C4-2B (cell line): ENCODE measurements at regions not wholly inside any gene's neighbourhood (a gene's known extent, or its start where the extent isn't known, plus 50 kb on each side); places are given as distances from the start of the nearest gene placed in this dataset.

Experiments used
- CTCF ChIP-seq: fragments of 450-650 bp; conservative IDR thresholded peaks from 2 replicates; pipeline ENCODE4 v1.5.1; 2017; ENCODE audit warnings: mild to moderate bottlenecking
- ZFX ChIP-seq: fragments of 450-650 bp; IDR thresholded peaks from 2 replicates; pipeline ENCODE4 v1.6.1; 2017

GRCh38 chr1:25040122-25040685 lies 110.1 kb upstream of the RUNX3 start:
- TF ChIP-seq CTCF (no peak), ZFX (no peak)
